PC-3 (cell line): ENCODE measurements at regions not wholly inside any gene's neighbourhood (a gene's known extent, or its start where the extent isn't known, plus 50 kb on each side); places are given as distances from the start of the nearest gene placed in this dataset.

Experiments used
- CTCF ChIP-seq: fragments of 300-600 bp; sonication (generic); conservative IDR thresholded peaks from 2 replicates; pipeline ENCODE4 v1.5.1; 2017; ENCODE audit warnings: antibody characterized with exemption, low read depth, mild to moderate bottlenecking, low read length
- EZH2 ChIP-seq: fragments of 300-600 bp; sonication (generic); IDR thresholded peaks from one replicate; pipeline ENCODE4 v1.6.1; 2017; ENCODE audit warnings: antibody characterized with exemption, mild to moderate bottlenecking, low read length; ENCODE audit not compliant: unreplicated experiment

GRCh38 chr2:235263205-235264120 is 230.4 kb upstream of the AGAP1 start:
- TF ChIP-seq CTCF (no peak), EZH2 (no peak)
